Trophoblast cell (in vitro differentiated cells and primary cell): ENCODE measurements at regions not wholly inside any gene's neighbourhood (a gene's known extent, or its start where the extent isn't known, plus 50 kb on each side); places are given as distances from the start of the nearest gene placed in this dataset.

Experiments
- DNase-seq, 2 donors: peaks; one replicate each; pipeline ENCODE4 v3.0.0-alpha.2; 2016
- H2AFZ ChIP-seq: 2 replicates; pipeline ENCODE4 v1.6.1; 2013; ENCODE audit warnings: low read length, moderate library complexity, mild to moderate bottlenecking; ENCODE audit not compliant: insufficient read depth, poor library complexity
- H2AK5ac ChIP-seq: 2 replicates; pipeline ENCODE4 v1.6.1; 2013; ENCODE audit warnings: mild to moderate bottlenecking, low read length
- H2BK120ac ChIP-seq: 2 replicates; pipeline ENCODE4 v1.6.1; 2013; ENCODE audit warnings: low read length, mild to moderate bottlenecking, moderate library complexity; ENCODE audit not compliant: insufficient read depth, poor library complexity
- H2BK12ac ChIP-seq: 2 replicates; pipeline ENCODE4 v1.6.1; 2013; ENCODE audit warnings: mild to moderate bottlenecking, low read length, moderate library complexity
- H2BK5ac ChIP-seq: 2 replicates; pipeline ENCODE4 v1.6.1; 2013; ENCODE audit warnings: low read length, low read depth, moderate library complexity, mild to moderate bottlenecking; ENCODE audit not compliant: poor library complexity
- H3K14ac ChIP-seq: 2 replicates; pipeline ENCODE4 v1.6.1; 2013; ENCODE audit warnings: mild to moderate bottlenecking, low read length
- H3K18ac ChIP-seq: 2 replicates; pipeline ENCODE4 v1.6.1; 2013; ENCODE audit warnings: mild to moderate bottlenecking, low read length
- H3K23ac ChIP-seq: 2 replicates; pipeline ENCODE4 v1.6.1; 2013; ENCODE audit warnings: low read length
- H3K27ac ChIP-seq: 2 replicates; pipeline ENCODE4 v1.5.1; 2013; ENCODE audit warnings: low read depth, mild to moderate bottlenecking, inconsistent platforms, low read length, moderate library complexity
- H3K27me3 ChIP-seq: 2 replicates; pipeline ENCODE4 v1.6.1; 2013; ENCODE audit warnings: inconsistent platforms, mild to moderate bottlenecking, low read length, moderate library complexity; ENCODE audit not compliant: insufficient read depth
- H3K36me3 ChIP-seq, 2 experiments: 1 replicate in 1 of 2; 2 replicates in 1 of 2; pipeline ENCODE4 v1.6.1; 2013; ENCODE audit warnings: low read length in 2 of 2, mild to moderate bottlenecking in 2 of 2, moderate library complexity in 1 of 2; ENCODE audit not compliant: insufficient read depth in 2 of 2, control insufficient read depth in 1 of 2
- H3K4ac ChIP-seq: 2 replicates; pipeline ENCODE4 v1.6.1; 2013; ENCODE audit warnings: low read depth, mild to moderate bottlenecking, low read length, moderate library complexity
- H3K4me1 ChIP-seq, 2 experiments: 1 replicate in 1 of 2; 2 replicates in 1 of 2; pipeline ENCODE4 v1.6.1; 2013; ENCODE audit warnings: low read length in 2 of 2, mild to moderate bottlenecking in 2 of 2, moderate library complexity in 1 of 2; ENCODE audit not compliant: insufficient read depth in 2 of 2, control insufficient read depth in 1 of 2
- H3K4me2 ChIP-seq: 2 replicates; pipeline ENCODE4 v1.6.1; 2013; ENCODE audit warnings: inconsistent platforms, mild to moderate bottlenecking, low read length, moderate library complexity
- H3K4me3 ChIP-seq: 2 replicates; pipeline ENCODE4 v1.5.1; 2013; ENCODE audit warnings: mild to moderate bottlenecking, low read depth, low read length, inconsistent platforms
- H3K79me1 ChIP-seq: one replicate; pipeline ENCODE4 v1.6.1; 2013; ENCODE audit warnings: low read length
- H3K79me2 ChIP-seq: 2 replicates; pipeline ENCODE4 v1.6.1; 2013; ENCODE audit warnings: low read length, mild to moderate bottlenecking; ENCODE audit not compliant: control insufficient read depth, insufficient read depth, poor library complexity
- H3K9ac ChIP-seq: 2 replicates; pipeline ENCODE4 v1.6.1; 2013; ENCODE audit warnings: mild to moderate bottlenecking, low read length
- H3K9me3 ChIP-seq: 2 replicates; pipeline ENCODE4 v1.6.1; 2013; ENCODE audit warnings: low read depth, mild to moderate bottlenecking, control low read depth, inconsistent platforms, low read length; ENCODE audit not compliant: insufficient read depth
- H4K12ac ChIP-seq: 2 replicates; pipeline ENCODE4 v1.6.1; 2013; ENCODE audit warnings: low read depth, mild to moderate bottlenecking, low read length, moderate library complexity
- H4K8ac ChIP-seq: 2 replicates; pipeline ENCODE4 v1.6.1; 2013; ENCODE audit warnings: low read depth, mild to moderate bottlenecking, low read length, moderate library complexity
- H4K91ac ChIP-seq: one replicate; pipeline ENCODE4 v1.6.1; 2013; ENCODE audit warnings: low read depth, mild to moderate bottlenecking, low read length, moderate library complexity
- WGBS: extraction: QIAGEN DNeasy Blood & Tissue Kit; methylation state at CpG from one replicate; pipeline ENCODE4 v1.1.7; 2013; ENCODE audit warnings: missing lambda C conversion rate; ENCODE audit not compliant: insufficient read length, insufficient coverage; ENCODE audit errors: extremely low coverage; 5-methylcytosine and 5-hydroxymethylcytosine counted together

GRCh38 chr18:6486764-6487426 is 72.2 kb upstream of the L3MBTL4 start:
- Histone ChIP-seq H3K4me1 (peaks cover 2 to 3% of the 10 kb centered on the region in 2 experiments), H3K4ac (no peak overlapping the region), H4K91ac (no peak overlapping the region), H4K12ac (no peak overlapping the region), H3K23ac (no peak overlapping the region), H3K27me3 (no peaks in the 10 kb centered on the region), H3K79me1 (no peaks in the 10 kb centered on the region), H2AK5ac (no peak overlapping the region), H3K79me2 (no peaks in the 10 kb centered on the region), H2BK12ac (no peak overlapping the region), H3K27ac (no peak overlapping the region), H3K14ac (no peak overlapping the region), H2BK5ac (no peak overlapping the region), H4K8ac (no peak overlapping the region), H2AFZ (no peak overlapping the region), H3K4me2 (no peak overlapping the region), H3K9ac (no peak overlapping the region), H3K4me3 (no peak overlapping the region), H3K18ac (no peak overlapping the region), H2BK120ac (no peak overlapping the region), H3K36me3 (no peaks in the 10 kb centered on the region), H3K9me3 (no peaks in the 10 kb centered on the region)
- WGBS = no CpG with 5 or more reads among the region's 5 CpGs
- DNase-seq = peak; percentile 14 to 63

GRCh38 chr18:6487968-6488367 is 73.3 kb upstream of the L3MBTL4 start:
- H3K79me1 ChIP-seq = no peaks in the 10 kb centered on the region
- H4K91ac ChIP-seq = no peak overlapping the region
- no peaks in the 10 kb centered on the region for H3K79me2 ChIP-seq
- no peak overlapping the region for H2BK5ac ChIP-seq
- no peak overlapping the region for H3K4me2 ChIP-seq
- DNase-seq = peak; percentile 56 to 74
- no peak overlapping the region for H2BK12ac ChIP-seq
- H3K14ac ChIP-seq = no peak overlapping the region
- no CpG with 5 or more reads among the region's 1 CpG for WGBS
- H3K27ac ChIP-seq = no peak overlapping the region
- H3K4me3 ChIP-seq = no peak overlapping the region
- no peak overlapping the region for H4K8ac ChIP-seq
- H3K9me3 ChIP-seq = no peaks in the 10 kb centered on the region
- H3K18ac ChIP-seq = no peak overlapping the region
- H3K23ac ChIP-seq = no peak overlapping the region
- H2BK120ac ChIP-seq = no peak overlapping the region
- no peak overlapping the region for H2AK5ac ChIP-seq
- no peaks in the 10 kb centered on the region for H3K36me3 ChIP-seq
- no peak overlapping the region for H3K9ac ChIP-seq
- no peaks in the 10 kb centered on the region for H3K27me3 ChIP-seq
- H4K12ac ChIP-seq = no peak overlapping the region
- no peak overlapping the region for H3K4ac ChIP-seq
- H3K4me1 ChIP-seq = peaks cover 0 to 3% of the 10 kb centered on the region in 2 experiments
- no peak overlapping the region for H2AFZ ChIP-seq

GRCh38 chr18:6488956-6489355 is 74.2 kb upstream of the L3MBTL4 start:
- H2BK5ac ChIP-seq = no peak overlapping the region
- H3K27ac ChIP-seq = no peak overlapping the region
- H3K36me3 ChIP-seq = no peaks in the 10 kb centered on the region
- no peak overlapping the region for H3K9ac ChIP-seq
- H3K23ac ChIP-seq = no peak overlapping the region
- DNase-seq = no peak
- H3K4me1 ChIP-seq = peaks cover 0 to 3% of the 10 kb centered on the region in 2 experiments
- H3K9me3 ChIP-seq = no peaks in the 10 kb centered on the region
- H3K14ac ChIP-seq = no peak overlapping the region
- H4K8ac ChIP-seq = no peak overlapping the region
- H2AFZ ChIP-seq = no peak overlapping the region
- H3K4ac ChIP-seq = no peak overlapping the region
- H4K12ac ChIP-seq = no peak overlapping the region
- no peaks in the 10 kb centered on the region for H3K27me3 ChIP-seq
- H2BK12ac ChIP-seq = no peak overlapping the region
- H4K91ac ChIP-seq = no peak overlapping the region
- H3K4me2 ChIP-seq = no peak overlapping the region
- no peak overlapping the region for H3K18ac ChIP-seq
- no peak overlapping the region for H2BK120ac ChIP-seq
- H3K79me2 ChIP-seq = no peaks in the 10 kb centered on the region
- H3K4me3 ChIP-seq = no peak overlapping the region
- WGBS = no CpG with 5 or more reads among the region's 1 CpG
- no peak overlapping the region for H2AK5ac ChIP-seq
- no peaks in the 10 kb centered on the region for H3K79me1 ChIP-seq

GRCh38 chr18:6489977-6490376 is 75.3 kb upstream of the L3MBTL4 start:
- Histone ChIP-seq H4K91ac (no peak overlapping the region), H3K4me1 (peaks cover 0 to 3% of the 10 kb centered on the region in 2 experiments), H2BK5ac (no peak overlapping the region), H3K79me2 (no peaks in the 10 kb centered on the region), H3K18ac (no peak overlapping the region), H3K27ac (no peak overlapping the region), H3K23ac (no peak overlapping the region), H3K9me3 (no peaks in the 10 kb centered on the region), H3K4me2 (no peak overlapping the region), H3K79me1 (no peaks in the 10 kb centered on the region), H2AFZ (no peak overlapping the region), H3K4ac (no peak overlapping the region), H2AK5ac (no peak overlapping the region), H3K9ac (no peak overlapping the region), H3K27me3 (no peaks in the 10 kb centered on the region), H4K8ac (no peak overlapping the region), H4K12ac (no peak overlapping the region), H3K14ac (no peak overlapping the region), H2BK12ac (no peak overlapping the region), H3K36me3 (no peaks in the 10 kb centered on the region), H3K4me3 (no peak overlapping the region), H2BK120ac (no peak overlapping the region)
- DNase-seq = no peak
- no CpG with 5 or more reads among the region's 2 CpGs for WGBS
